ENCODE measurements at regions not wholly inside any gene's neighbourhood (a gene's known extent, or its start where the extent isn't known, plus 50 kb on each side); places are given as distances from the start of the nearest gene placed in this dataset.
"Not testable (repeated sequence)": the region's sequence is repeated elsewhere in the genome, so short reads cannot be mapped to it uniquely, and the experiment has no call there.

- not testable (repeated sequence) for DNase-seq (ENCODE audit: low read depth, low spot score)
Observed at GRCh38 chr1:25171013-25171412, 61.3 kb downstream of the SYF2 start.

- DNase-seq (ENCODE audit: low read depth, low spot score): no peak
Observed at GRCh38 chr1:25170439-25170838, 61.9 kb downstream of the SYF2 start.

GRCh38 chr1:25169610-25170009 lies 62.7 kb downstream of the SYF2 start:
- no peak for DNase-seq (ENCODE audit: low read depth, low spot score)

- no peak for DNase-seq (ENCODE audit: low read depth, low spot score)
Observed at GRCh38 chr1:25169168-25169567, 63.1 kb downstream of the SYF2 start.

- DNase-seq (ENCODE audit: low read depth, low spot score): no peak
Observed at GRCh38 chr1:25168193-25169071, 63.9 kb downstream of the SYF2 start.

GRCh38 chr1:25167269-25168192 lies 64.8 kb downstream of the SYF2 start:
- no peak for DNase-seq (ENCODE audit: low read depth, low spot score)

GRCh38 chr1:25166847-25167246 lies 65.5 kb downstream of the SYF2 start:
- no peak for DNase-seq (ENCODE audit: low read depth, low spot score)

GRCh38 chr1:25163986-25164385 lies 68.3 kb downstream of the SYF2 start:
- DNase-seq (ENCODE audit: low read depth, low spot score): no peak

- no peak for DNase-seq (ENCODE audit: low read depth, low spot score)
Observed at GRCh38 chr1:25161981-25162380, 70.3 kb downstream of the SYF2 start.

- DNase-seq (ENCODE audit: low read depth, low spot score): no peak
Observed at GRCh38 chr1:25157846-25158245, 74.5 kb downstream of the SYF2 start.

- DNase-seq (ENCODE audit: low read depth, low spot score): no peak
Observed at GRCh38 chr1:25150985-25151495, 81.3 kb downstream of the SYF2 start.

GRCh38 chr1:25148673-25149300 lies 83.5 kb downstream of the SYF2 start:
- DNase-seq (ENCODE audit: low read depth, low spot score): no peak

- DNase-seq (ENCODE audit: low read depth, low spot score): no peak
Observed at GRCh38 chr1:25146451-25146855, 85.8 kb downstream of the SYF2 start.

- DNase-seq (ENCODE audit: low read depth, low spot score): no peak
Observed at GRCh38 chr1:25145775-25146393, 86.4 kb downstream of the SYF2 start.

- DNase-seq (ENCODE audit: low read depth, low spot score): no peak
Observed at GRCh38 chr1:25140073-25140797, 92.1 kb downstream of the SYF2 start.

- DNase-seq (ENCODE audit: low read depth, low spot score): no peak
Observed at GRCh38 chr1:25137521-25138395, 94.5 kb downstream of the SYF2 start.

- no peak for DNase-seq (ENCODE audit: low read depth, low spot score)
Observed at GRCh38 chr1:25137106-25137505, 95.2 kb downstream of the SYF2 start.

- DNase-seq (ENCODE audit: low read depth, low spot score): no peak
Observed at GRCh38 chr1:25135909-25136308, 96.4 kb downstream of the SYF2 start.

- no peak for DNase-seq (ENCODE audit: low read depth, low spot score)
Observed at GRCh38 chr1:25134801-25135461, 97.4 kb downstream of the SYF2 start.
